Mesenchymal stem cell (in vitro differentiated cells and primary cell): ENCODE measurements at regions not wholly inside any gene's neighbourhood (a gene's known extent, or its start where the extent isn't known, plus 50 kb on each side); places are given as distances from the start of the nearest gene placed in this dataset.

Experiments
- DNase-seq: peaks from one replicate; pipeline ENCODE4 v3.0.0-alpha.2; 2013
- H2AFZ ChIP-seq: one replicate; pipeline ENCODE4 v1.6.1; 2013; ENCODE audit warnings: low read depth, mild to moderate bottlenecking, control low read depth, inconsistent platforms, low read length, moderate library complexity
- H2AK5ac ChIP-seq: 2 replicates; pipeline ENCODE4 v1.6.1; 2013; ENCODE audit warnings: low read length, moderate library complexity, mild to moderate bottlenecking, inconsistent platforms; ENCODE audit not compliant: severe bottlenecking
- H2BK120ac ChIP-seq: one replicate; pipeline ENCODE4 v1.6.1; 2013; ENCODE audit warnings: low read depth, mild to moderate bottlenecking, inconsistent platforms, low read length, moderate library complexity
- H2BK12ac ChIP-seq, 2 experiments: one replicate each; pipeline ENCODE4 v1.6.1; 2013; ENCODE audit warnings: inconsistent platforms in 2 of 2, low read length in 2 of 2, mild to moderate bottlenecking in 2 of 2, moderate library complexity in 2 of 2, control low read depth in 1 of 2
- H2BK15ac ChIP-seq: one replicate; pipeline ENCODE4 v1.6.1; 2013; ENCODE audit warnings: mild to moderate bottlenecking, low read depth, inconsistent platforms; ENCODE audit not compliant: poor library complexity, severe bottlenecking
- H2BK5ac ChIP-seq: 2 replicates; pipeline ENCODE4 v1.6.1; 2013; ENCODE audit warnings: low read depth, mild to moderate bottlenecking, low read length, control low read depth, inconsistent platforms; ENCODE audit not compliant: poor library complexity, severe bottlenecking
- H3K14ac ChIP-seq, 2 experiments: one replicate each; pipeline ENCODE4 v1.6.1; 2013; ENCODE audit warnings: inconsistent platforms in 2 of 2, low read length in 2 of 2, control low read depth in 1 of 2, mild to moderate bottlenecking in 1 of 2, moderate library complexity in 1 of 2
- H3K18ac ChIP-seq, 2 experiments: one replicate each; pipeline ENCODE4 v1.6.1; 2013; ENCODE audit warnings: inconsistent platforms in 2 of 2, low read length in 2 of 2, control low read depth in 1 of 2, low read depth in 1 of 2, mild to moderate bottlenecking in 1 of 2
- H3K23ac ChIP-seq, 2 experiments: one replicate each; pipeline ENCODE4 v1.6.1; 2013; ENCODE audit warnings: inconsistent platforms in 2 of 2, low read length in 2 of 2, mild to moderate bottlenecking in 2 of 2, moderate library complexity in 2 of 2, control low read depth in 1 of 2
- H3K27ac ChIP-seq: 2 replicates; pipeline ENCODE4 v1.5.1; 2013; ENCODE audit warnings: mild to moderate bottlenecking, moderate library complexity, low read length, control low read depth, inconsistent platforms; ENCODE audit not compliant: poor library complexity, severe bottlenecking
- H3K27me3 ChIP-seq, 2 experiments: 2 replicates each; pipeline versions ENCODE4 v1.6.1 to v1.7.0; 2013; ENCODE audit warnings: low read length in 2 of 2, mild to moderate bottlenecking in 2 of 2, moderate library complexity in 2 of 2, control low read depth in 1 of 2, inconsistent platforms in 1 of 2; ENCODE audit not compliant: control insufficient read depth in 1 of 2, insufficient read depth in 1 of 2
- H3K36me3 ChIP-seq, 2 experiments: 2 replicates each; pipeline versions ENCODE4 v1.6.1 to v1.7.0; 2013; ENCODE audit warnings: low read length in 2 of 2, control low read depth in 1 of 2, inconsistent platforms in 1 of 2, low read depth in 1 of 2, mild to moderate bottlenecking in 1 of 2; ENCODE audit not compliant: insufficient read depth in 2 of 2, control insufficient read depth in 1 of 2
- H3K4ac ChIP-seq, 2 experiments: one replicate each; pipeline ENCODE4 v1.6.1; 2013; ENCODE audit warnings: inconsistent platforms in 2 of 2, low read length in 2 of 2, mild to moderate bottlenecking in 2 of 2, moderate library complexity in 2 of 2, control low read depth in 1 of 2, low read depth in 1 of 2
- H3K4me1 ChIP-seq: 2 replicates; pipeline ENCODE4 v1.6.1; 2013; ENCODE audit warnings: low read depth, low read length, control low read depth; ENCODE audit not compliant: control insufficient read depth, insufficient read depth
- H3K4me2 ChIP-seq: 2 replicates; pipeline ENCODE4 v1.6.1; 2013; ENCODE audit warnings: low read length, mild to moderate bottlenecking, inconsistent platforms; ENCODE audit not compliant: poor library complexity, severe bottlenecking
- H3K4me3 ChIP-seq, 2 experiments: 2 replicates each; pipeline versions ENCODE4 v1.5.1 to v1.7.0; 2013; ENCODE audit warnings: low read length in 2 of 2, mild to moderate bottlenecking in 2 of 2, control low read depth in 1 of 2, low read depth in 1 of 2; ENCODE audit not compliant: insufficient read depth in 1 of 2
- H3K79me1 ChIP-seq: replicated peaks from 2 replicates; pipeline ENCODE4 v1.6.1; 2013; ENCODE audit warnings: mild to moderate bottlenecking, control low read depth, low read length, inconsistent platforms; ENCODE audit not compliant: poor library complexity, severe bottlenecking
- H3K9ac ChIP-seq: 2 replicates; pipeline ENCODE4 v1.7.0; 2013; ENCODE audit warnings: mild to moderate bottlenecking, low read length, moderate library complexity
- H3K9me3 ChIP-seq: 2 replicates; pipeline ENCODE4 v1.7.0; 2013; ENCODE audit warnings: mild to moderate bottlenecking, low read length; ENCODE audit not compliant: control insufficient read depth
- H4K8ac ChIP-seq: one replicate; pipeline ENCODE4 v1.6.1; 2013; ENCODE audit warnings: inconsistent platforms, mild to moderate bottlenecking, low read length, moderate library complexity
- H4K91ac ChIP-seq: one replicate; pipeline ENCODE4 v1.6.1; 2013; ENCODE audit warnings: mild to moderate bottlenecking, low read length, inconsistent platforms
- WGBS: methylation state at CpG from one replicate; pipeline ENCODE4 v1.1.7; 2013; ENCODE audit warnings: mixed read lengths; 5-methylcytosine and 5-hydroxymethylcytosine counted together

GRCh38 chr4:66059136-66059535 is 388.8 kb upstream of the EPHA5 start:
- Histone ChIP-seq H3K36me3 (no peaks in the 10 kb centered on the region), H3K18ac (no peak overlapping the region), H2BK5ac (no peak overlapping the region), H3K4me1 (no peaks in the 10 kb centered on the region), H4K8ac (no peak overlapping the region), H3K4me3 (no peak overlapping the region), H2AFZ (no peak overlapping the region), H3K14ac (no peak overlapping the region), H3K27me3 (no peaks in the 10 kb centered on the region), H4K91ac (no peak overlapping the region), H3K27ac (no peak overlapping the region), H2BK15ac (no peak overlapping the region), H2BK12ac (no peak overlapping the region), H3K23ac (no peak overlapping the region), H2AK5ac (no peak overlapping the region), H3K79me1 (no peaks in the 10 kb centered on the region), H3K4ac (no peak overlapping the region), H3K9ac (no peak overlapping the region), H3K4me2 (no peak overlapping the region), H3K9me3 (no peaks in the 10 kb centered on the region), H2BK120ac (no peak overlapping the region)
- WGBS = no CpG with 5 or more reads among the region's 1 CpG
- DNase-seq = no peak

DNA sequence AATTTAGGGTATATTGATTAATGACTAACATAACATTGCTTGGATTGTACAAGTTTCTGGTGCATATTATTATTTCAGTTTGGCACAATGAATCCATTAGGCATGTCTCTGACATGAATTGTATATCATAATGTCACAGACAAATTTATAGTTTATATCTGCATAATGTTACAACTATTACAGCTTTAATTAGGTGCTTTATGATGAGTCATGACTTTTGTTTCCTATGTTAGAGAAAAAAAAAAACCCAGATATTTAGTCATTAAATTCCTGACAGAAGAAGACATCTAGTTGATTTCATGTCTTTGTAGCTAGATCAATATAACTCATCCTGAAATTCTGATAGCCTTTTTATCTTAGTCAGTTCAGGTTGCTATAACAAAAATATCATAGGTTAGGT is 385.7 kb upstream of the EPHA5 start:
- Histone ChIP-seq H2AK5ac (no peak overlapping the region), H3K9ac (no peak overlapping the region), H3K14ac (no peak overlapping the region), H2BK12ac (no peak overlapping the region), H3K9me3 (no peaks in the 10 kb centered on the region), H4K91ac (no peak overlapping the region), H3K27ac (no peak overlapping the region), H4K8ac (no peak overlapping the region), H3K27me3 (no peaks in the 10 kb centered on the region), H3K18ac (no peak overlapping the region), H2BK15ac (no peak overlapping the region), H3K4ac (no peak overlapping the region), H3K4me3 (no peak overlapping the region), H3K23ac (no peak overlapping the region), H2BK120ac (no peak overlapping the region), H2AFZ (no peak overlapping the region), H3K4me1 (no peaks in the 10 kb centered on the region), H2BK5ac (no peak overlapping the region), H3K79me1 (no peaks in the 10 kb centered on the region), H3K4me2 (no peak overlapping the region), H3K36me3 (no peaks in the 10 kb centered on the region)
- no peak for DNase-seq

- H3K4me3 ChIP-seq = no peak overlapping the region
- H3K23ac ChIP-seq = no peak overlapping the region
- no peaks in the 10 kb centered on the region for H3K9me3 ChIP-seq
- no peak overlapping the region for H2BK15ac ChIP-seq
- no peak overlapping the region for H3K27ac ChIP-seq
- H3K14ac ChIP-seq = no peak overlapping the region
- no peak for DNase-seq
- no peaks in the 10 kb centered on the region for H3K36me3 ChIP-seq
- no peaks in the 10 kb centered on the region for H3K4me1 ChIP-seq
- no peak overlapping the region for H4K8ac ChIP-seq
- no peak overlapping the region for H2AFZ ChIP-seq
- H3K9ac ChIP-seq = no peak overlapping the region
- no peak overlapping the region for H2BK120ac ChIP-seq
- H3K4me2 ChIP-seq = no peak overlapping the region
- WGBS = 79% methylated on average over 2 of the region's 2 CpGs
- H3K4ac ChIP-seq = no peak overlapping the region
- H2BK12ac ChIP-seq = no peak overlapping the region
- H3K27me3 ChIP-seq = no peaks in the 10 kb centered on the region
- no peak overlapping the region for H3K18ac ChIP-seq
- H4K91ac ChIP-seq = no peak overlapping the region
- no peak overlapping the region for H2AK5ac ChIP-seq
- H3K79me1 ChIP-seq = no peaks in the 10 kb centered on the region
- H2BK5ac ChIP-seq = no peak overlapping the region
These were observed 382.1 kb upstream of the EPHA5 start for GRCh38 chr4:66052426-66052825.

GRCh38 chr4:66048861-66049260 is 378.6 kb upstream of the EPHA5 start:
- no peak overlapping the region for H2BK12ac ChIP-seq
- 79% methylated on average over 2 of the region's 2 CpGs for WGBS

More at GRCh38 chr4:66048861-66049260, 378.6 kb upstream of the EPHA5 start:
- no peak overlapping the region for H3K4ac ChIP-seq
- H3K4me1 ChIP-seq = no peaks in the 10 kb centered on the region
- H3K4me2 ChIP-seq = no peak overlapping the region
- H3K27me3 ChIP-seq = no peaks in the 10 kb centered on the region
- no peak overlapping the region for H2BK120ac ChIP-seq
- no peak overlapping the region for H2AK5ac ChIP-seq
- no peak for DNase-seq
- H3K23ac ChIP-seq = no peak overlapping the region
- H3K79me1 ChIP-seq = no peaks in the 10 kb centered on the region
- H3K9me3 ChIP-seq = no peaks in the 10 kb centered on the region
- no peak overlapping the region for H3K14ac ChIP-seq
- no peak overlapping the region for H3K4me3 ChIP-seq
- H4K91ac ChIP-seq = no peak overlapping the region
- H2AFZ ChIP-seq = no peak overlapping the region
- H2BK15ac ChIP-seq = no peak overlapping the region
- no peak overlapping the region for H3K9ac ChIP-seq
- no peak overlapping the region for H4K8ac ChIP-seq
- H3K36me3 ChIP-seq = no peaks in the 10 kb centered on the region
- no peak overlapping the region for H3K27ac ChIP-seq
- H3K18ac ChIP-seq = no peak overlapping the region
- no peak overlapping the region for H2BK5ac ChIP-seq
